Inferior parietal cortex (tissue), 1 donor: ENCODE measurements at regions not wholly inside any gene's neighbourhood (a gene's known extent, or its start where the extent isn't known, plus 50 kb on each side); places are given as distances from the start of the nearest gene placed in this dataset.

ENCODE experiments used
- DNase-seq: peaks from one replicate; pipeline ENCODE4 v3.0.0-alpha.2; 2016; ENCODE audit errors: extremely low spot score

- no peak for DNase-seq
These were observed 68.1 kb upstream of the OTUD4 start for GRCh38 chr4:145248502-145248901.

- DNase-seq = peak; percentile 80
These were observed 53.8 kb upstream of the OTUD4 start for GRCh38 chr4:145234091-145234706.

- DNase-seq = no peak
These were observed 51.7 kb upstream of the OTUD4 start for GRCh38 chr4:145231906-145232700.

- no peak for DNase-seq
These were observed 50.3 kb upstream of the OTUD4 start for GRCh38 chr4:145230726-145231125.
